ENCODE measurements at regions not wholly inside any gene's neighbourhood (a gene's known extent, or its start where the extent isn't known, plus 50 kb on each side); places are given as distances from the start of the nearest gene placed in this dataset.

DNA sequence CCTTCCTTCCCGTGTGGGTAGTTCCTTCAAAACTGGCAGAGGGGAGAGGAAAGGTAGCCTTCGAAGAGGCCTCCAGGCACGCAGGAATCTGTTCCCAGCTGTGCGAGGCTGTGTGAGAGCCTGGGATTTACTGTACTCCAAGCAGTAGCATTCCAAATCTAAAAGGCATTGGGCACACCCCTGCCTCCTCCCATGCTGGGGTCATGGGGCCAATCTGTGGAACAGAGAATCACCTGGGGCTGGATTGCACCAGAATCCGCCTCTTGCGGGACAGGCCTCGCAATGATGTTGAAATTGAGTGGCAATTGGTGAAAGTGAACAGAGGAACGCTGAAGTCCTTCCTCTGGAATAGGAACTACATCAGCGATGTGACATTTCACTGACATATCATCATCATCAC, 72.5 kb upstream of the IRX3 start:
- no peak for DNase-seq

DNA sequence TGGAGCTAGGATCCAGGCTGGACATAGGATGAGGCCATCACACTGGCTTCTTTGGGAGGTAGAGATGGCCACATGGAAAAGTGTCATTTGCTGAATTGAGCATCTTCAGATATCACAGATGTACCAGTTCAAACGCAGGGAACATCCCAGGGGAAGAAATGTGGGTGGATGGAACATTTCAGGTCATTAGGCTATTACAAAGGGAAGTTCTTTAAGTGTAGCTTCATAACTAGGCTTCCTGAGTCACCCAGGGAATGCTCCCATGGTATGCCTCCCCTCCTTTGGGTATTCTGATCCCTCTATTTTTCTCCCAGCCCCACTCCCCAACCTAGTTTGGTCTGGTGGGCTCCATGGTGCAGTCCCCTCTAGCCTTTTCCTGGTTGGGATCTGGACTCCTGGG, 69.8 kb upstream of the IRX3 start:
- no peak for DNase-seq

DNA sequence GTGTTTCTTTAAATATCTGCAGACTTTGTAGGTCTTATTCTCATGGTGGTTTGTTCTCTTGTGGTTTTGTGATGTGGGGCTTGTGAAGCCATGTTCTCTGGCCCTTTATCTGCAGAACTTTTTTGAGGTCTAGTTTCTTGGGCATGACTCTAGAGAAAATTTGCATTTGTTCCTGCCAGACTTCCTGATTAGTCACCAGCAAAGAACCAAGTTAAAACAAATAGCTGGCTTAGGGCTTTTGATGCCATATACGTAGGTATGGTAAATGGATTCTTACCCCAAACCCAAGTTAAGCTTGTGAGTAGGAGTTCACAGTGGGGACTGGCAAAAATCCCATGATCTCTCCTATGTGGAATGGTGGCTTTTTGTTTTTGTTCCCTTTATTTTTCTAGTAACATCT, 68.7 kb upstream of the IRX3 start:
- DNase-seq: peak; percentile 5

DNA sequence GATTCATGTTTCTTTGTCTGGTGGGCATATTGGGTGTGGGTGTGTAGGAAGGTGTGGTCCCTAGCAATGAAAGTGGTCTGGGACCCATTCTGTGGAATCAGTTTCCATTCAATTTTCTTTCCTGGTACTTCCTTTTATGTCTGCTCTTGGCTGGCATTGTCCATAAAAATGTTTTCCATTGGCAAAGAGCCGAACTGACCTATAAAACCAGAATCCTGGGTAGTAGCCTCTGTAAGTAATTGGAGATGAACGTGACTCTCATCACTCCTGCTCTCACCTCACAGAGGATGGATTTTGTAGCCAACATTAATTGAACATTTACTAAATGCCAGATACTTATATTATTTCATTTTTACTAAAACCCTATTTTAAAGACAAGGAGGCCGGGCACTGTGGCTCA, 66.5 kb upstream of the IRX3 start:
- no peak for DNase-seq

DNA sequence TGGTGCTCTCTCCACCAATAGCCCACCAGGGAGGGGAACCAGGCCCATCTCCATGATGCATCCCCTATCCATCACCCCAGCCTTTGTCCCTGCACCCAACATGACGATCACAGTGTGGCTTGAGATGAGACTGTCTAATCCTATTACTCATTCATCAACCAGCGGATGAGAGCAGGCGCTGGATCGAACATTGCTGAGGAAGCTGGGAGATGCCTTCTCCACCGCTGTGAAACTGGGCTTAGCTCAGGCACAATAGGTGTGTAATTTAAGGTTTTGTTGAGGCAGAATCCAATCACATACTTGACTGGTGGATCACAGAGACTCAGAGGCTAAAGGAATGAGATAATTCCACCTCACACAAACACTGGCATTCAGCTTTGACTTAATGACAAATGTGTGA, 64.6 kb upstream of the IRX3 start:
- no peak for DNase-seq

DNA sequence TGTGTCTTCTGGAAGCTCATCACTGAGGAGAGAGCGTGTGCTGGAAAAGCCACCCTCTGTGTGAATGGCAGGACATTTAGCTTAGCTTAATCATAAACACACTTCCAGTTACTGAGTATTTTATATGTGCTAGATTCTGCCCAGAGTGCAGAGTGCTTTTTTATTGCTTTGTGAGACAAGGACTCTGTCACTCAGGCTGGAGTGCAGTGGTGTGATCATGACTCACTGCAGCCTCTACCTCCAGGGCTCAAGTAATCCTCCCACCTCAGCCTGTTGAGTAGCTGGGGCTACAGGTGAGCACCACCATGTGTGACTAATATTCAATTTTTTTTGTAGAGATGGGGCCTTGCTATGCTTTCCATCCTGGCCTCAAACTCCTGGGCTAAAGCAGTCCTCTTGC, 61.4 kb upstream of the IRX3 start:
- DNase-seq: no peak

DNA sequence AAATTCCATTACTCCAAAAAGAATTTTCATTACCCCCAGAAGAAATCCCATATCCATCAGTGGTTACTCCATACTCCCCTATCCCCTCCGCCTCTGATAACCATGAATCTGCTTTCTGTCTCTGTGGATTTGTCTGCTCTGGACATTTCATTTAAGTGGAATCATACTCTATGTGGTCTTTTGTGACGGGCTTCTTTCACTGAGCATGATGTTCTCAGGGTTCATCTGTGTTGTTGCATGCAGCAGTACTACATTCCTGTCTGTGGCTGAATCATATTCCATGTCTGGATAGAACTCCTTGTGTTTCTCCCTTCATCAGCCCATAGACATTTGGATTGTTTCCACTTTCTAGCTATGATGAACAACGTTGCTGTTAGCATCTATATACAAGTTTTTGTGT, 59.5 kb upstream of the IRX3 start:
- no peak for DNase-seq

DNA sequence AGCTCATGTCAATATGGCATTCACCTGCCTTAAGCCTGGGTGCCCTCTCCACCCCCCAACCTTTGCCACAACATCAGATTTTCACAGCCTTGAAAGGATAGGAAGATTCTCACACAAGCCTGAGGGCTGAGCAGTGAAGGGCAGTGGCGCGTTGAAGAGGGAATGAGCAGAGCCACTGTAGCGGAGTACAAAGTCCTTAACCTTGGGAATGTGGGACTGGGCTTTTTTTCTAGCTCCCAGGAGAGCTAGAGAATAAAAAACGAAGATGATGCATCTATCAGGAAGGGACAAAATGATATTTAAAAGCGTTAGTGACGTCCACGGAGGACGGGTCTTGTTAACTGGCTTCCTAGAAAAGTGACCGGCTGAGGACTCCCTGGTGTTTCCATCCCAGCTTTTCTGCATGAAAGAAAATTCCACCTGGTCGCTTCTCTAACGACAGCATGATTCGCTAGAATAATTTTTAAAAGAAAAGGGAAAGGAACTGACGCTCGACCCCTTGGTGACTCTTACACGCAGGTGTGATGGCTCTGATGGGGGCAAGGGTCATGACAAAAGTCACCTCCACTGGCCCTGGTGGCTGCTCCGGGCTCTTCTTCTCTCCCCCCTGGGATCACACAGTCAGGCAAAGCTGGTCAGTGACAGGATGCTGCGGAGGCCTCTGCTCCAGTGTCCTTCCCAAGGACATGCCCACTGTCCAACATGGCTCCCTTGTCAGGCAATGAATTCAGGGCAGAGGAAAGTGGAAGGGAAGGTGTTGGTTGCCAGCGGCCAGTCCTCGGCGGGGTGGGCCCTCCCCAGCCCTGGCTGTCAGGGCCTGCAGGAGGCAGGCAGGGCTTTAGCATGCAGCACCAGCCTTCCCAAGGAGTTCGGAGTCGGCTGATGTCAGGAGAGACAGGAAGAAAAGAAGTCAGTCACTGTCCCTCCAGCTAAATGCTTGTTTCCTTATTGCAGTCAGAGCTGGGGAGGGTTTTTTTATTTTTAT, 58.4 kb upstream of the IRX3 start:
- DNase-seq: no peak

DNA sequence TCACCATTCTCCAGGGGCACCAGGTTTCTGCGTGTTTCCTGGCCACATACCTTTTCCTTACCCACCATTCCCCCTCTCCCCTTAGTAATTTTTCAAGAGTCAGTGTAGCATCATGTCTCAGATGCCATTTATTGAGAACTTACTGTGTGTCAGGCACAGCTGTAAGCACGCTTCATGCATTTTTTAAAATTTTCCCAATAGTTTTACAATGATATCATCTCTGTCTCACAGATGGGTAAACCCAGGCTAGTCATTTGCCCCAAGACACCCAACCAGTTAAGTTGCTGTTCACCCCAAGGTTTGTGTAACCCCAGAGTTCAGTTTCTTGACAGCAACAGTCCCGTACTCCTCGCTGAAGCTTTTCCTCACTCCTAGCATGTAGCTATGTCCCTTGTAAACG, 56.4 kb upstream of the IRX3 start:
- no peak for DNase-seq

DNA sequence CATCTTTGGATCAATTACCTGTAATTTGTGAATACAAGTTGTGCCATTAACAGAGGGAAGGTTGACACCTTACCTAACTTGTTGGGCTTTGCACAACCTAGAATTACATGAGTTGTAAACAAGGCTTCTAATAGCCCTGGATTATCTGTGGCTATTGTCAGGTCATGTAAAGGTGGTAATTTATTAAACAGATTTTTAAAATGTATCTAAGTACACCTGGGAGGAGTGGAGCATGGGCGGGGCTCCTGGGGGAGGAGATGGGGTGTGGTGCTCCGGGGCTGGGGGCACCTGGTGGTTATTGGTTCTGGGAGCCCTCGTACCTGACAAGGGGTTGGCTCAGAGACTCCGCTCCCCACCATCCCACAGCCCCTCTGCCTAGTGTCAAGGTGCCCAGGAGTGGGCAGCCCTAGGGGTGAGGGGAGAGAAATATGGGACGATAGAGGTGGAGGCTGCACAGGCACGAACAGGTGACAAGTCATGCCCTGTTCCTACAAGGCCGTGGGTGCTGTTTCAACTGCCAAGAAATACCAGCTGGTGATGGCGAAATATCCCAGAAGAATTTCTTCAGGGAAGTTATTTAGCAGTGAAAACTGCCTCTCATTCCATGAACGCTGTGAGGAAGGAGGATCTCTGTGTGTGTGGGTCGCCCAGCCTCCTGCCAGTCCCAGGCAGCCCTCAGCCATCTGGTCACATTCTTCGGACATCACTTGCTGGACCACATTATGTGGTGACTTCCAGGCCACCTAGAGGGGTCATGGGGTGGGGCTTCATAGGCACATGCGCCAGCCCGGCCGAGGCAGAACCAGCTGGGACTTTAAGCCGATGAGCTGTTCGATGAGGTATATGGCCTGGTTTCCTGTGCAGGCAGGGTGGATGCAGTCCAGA, 55.5 kb upstream of the IRX3 start:
- no peak for DNase-seq

DNA sequence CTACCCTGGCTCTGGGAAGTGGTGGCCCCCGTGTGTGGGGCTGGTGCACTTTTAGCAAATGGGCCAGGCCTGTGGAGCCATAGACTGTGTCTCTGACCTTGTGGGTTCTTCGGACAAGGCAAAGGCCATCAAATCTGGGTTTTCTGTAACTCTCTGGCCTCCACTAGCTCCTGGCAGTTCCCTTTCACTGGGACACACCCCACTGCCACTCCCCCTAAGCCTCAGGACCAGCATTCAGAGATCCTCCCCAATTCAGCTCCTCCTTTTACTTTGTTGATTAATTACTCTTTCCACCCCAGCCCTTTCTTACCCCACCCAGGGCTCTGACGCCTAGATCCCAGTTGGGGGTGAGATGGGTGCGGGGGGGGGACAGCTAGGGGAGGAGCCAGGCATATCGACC, 53.9 kb upstream of the IRX3 start:
- DNase-seq: no peak

DNA sequence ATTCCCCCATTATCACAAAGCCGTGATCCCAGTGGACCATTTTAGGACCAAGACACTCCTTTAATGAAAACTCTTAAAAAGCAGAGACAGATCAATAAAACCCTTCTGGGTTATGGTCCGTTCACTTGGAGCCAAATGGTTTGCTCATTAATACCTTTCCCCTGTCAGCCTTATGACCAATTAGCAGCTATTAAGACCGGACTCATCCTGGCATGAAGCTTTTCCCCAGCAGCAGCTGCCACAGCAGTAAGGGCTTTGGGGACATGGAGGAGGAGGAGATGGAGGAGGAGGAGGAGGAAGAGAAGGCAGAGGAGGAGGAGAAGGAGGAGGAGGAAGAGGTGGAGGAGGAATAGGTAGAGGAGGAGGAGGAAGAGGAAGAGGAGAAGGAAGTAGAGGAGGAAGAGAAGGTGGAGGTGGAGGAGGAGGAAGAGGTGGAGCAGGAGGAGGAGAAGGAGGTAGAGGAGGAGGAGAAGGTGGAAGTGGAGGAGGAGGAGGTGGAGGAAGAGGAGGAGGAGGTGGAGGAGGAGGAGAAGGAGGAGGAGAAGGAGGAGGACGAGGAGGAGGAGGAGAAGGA, 50.1 kb upstream of the IRX3 start:
- no peak for DNase-seq

Data from hematopoietic multipotent progenitor cell treated with erythropoietin and hydrocortisone succinate and interleukin-3 and kit ligand, for 6 days (in vitro differentiated cells).